ENCODE measurements at regions not wholly inside any gene's neighbourhood (a gene's known extent, or its start where the extent isn't known, plus 50 kb on each side); places are given as distances from the start of the nearest gene placed in this dataset.
"Not testable (repeated sequence)": the region's sequence is repeated elsewhere in the genome, so short reads cannot be mapped to it uniquely, and the experiment has no call there.

- no peak for DNase-seq
Observed at GRCh38 chr5:89601880-89602279, 718.9 kb upstream of the MEF2C start.

- DNase-seq, result no peak
Observed at GRCh38 chr5:89597878-89598277, 714.9 kb upstream of the MEF2C start.

GRCh38 chr5:89596821-89597220 lies 713.8 kb upstream of the MEF2C start:
- DNase-seq, result no peak

GRCh38 chr5:89595056-89595455 lies 712.1 kb upstream of the MEF2C start:
- no peak for DNase-seq

DNA sequence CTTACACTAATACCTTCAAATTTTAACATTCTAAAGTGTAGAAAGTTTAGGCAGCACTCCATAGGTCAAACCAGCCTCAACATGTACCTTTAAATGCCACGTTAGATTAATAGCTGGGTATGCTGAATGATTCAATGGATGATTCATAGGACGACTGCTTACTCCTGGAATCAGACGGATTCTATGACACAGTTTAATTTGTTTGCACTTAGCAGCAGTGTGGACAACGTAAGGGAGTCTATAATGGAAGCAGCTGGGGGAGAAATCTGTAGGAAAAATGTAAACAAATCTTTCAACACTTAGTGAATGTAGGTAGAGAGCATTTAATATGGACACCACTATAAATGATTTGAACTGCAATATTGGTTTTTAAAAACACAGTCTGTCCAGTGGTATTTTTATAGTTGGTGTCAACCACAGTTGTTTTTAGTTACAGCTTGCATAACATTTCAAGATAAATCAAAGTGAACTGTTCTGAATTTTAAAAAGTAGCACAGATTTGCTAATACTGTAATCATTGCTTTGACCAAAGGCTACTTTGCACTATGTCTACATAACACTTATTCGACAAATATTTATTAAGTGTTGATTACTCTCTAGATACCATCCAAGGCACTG lies 701.5 kb upstream of the MEF2C start:
- DNase-seq, result no peak

DNA sequence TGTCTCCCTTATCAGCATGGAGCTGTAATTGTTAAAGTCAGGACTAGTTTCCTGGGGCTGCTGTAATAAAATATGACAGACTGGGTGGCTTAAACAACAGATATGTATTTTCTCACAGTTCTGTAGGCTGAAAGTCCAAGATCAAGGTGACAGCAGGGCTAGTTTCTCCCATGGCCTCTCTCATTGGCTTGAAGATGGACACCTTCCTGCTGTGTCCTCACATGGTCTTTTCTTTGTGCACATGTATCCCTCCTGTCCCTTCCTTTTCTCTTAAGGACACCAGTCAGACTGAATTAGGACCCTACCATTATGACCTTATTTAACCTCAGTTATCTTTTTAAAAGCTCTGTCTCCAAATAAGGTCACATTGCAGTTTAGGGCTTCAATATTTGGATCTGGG lies 700.5 kb upstream of the MEF2C start:
- no peak for DNase-seq

- no peak for DNase-seq
Observed at GRCh38 chr5:89582768-89583339, 699.9 kb upstream of the MEF2C start.

- DNase-seq, result no peak
Observed at GRCh38 chr5:89580976-89581375, 698.0 kb upstream of the MEF2C start.

- no peak for DNase-seq
Observed at GRCh38 chr5:89575319-89575718, 692.3 kb upstream of the MEF2C start.

DNA sequence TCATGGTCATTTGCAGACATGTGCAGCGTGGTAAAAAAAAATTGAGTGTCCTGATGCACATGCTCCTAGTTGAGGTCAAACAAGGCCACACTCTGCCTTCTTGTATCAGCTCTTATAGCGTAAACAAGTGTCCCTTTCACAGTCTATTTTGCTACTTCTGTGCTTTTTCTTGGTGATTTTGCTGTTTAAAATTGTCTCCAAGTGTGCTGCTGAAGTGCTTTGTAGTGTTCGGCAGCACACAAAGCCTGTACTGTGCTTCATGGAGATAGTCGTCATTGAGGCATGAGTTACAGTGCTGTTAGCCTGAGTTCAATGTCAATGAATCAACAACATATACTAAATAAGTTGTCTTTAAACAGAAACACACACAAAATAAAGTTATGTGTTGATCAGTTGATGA lies 690.4 kb upstream of the MEF2C start:
- no peak for DNase-seq

DNA sequence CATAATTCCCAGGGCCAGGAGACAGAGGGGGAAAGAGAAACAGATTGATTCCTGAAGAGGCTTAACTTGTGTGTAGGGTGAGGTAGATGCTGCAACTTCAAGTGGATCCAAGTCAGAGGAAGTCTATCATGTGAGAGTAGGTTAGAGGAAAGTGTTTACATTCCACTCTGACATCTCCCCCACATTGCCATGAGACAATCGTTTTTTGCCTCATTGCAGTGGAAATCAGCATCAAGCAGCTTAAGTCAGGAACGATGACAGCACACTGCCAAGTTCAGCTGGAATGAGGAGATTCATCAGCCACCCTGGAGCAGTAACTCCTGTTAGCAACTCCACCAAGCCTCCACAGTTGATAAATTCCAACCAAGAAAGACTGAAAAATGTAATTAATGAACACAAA lies 689.7 kb upstream of the MEF2C start:
- no peak for DNase-seq

GRCh38 chr5:89570557-89570956 lies 687.6 kb upstream of the MEF2C start:
- DNase-seq, result no peak

DNA sequence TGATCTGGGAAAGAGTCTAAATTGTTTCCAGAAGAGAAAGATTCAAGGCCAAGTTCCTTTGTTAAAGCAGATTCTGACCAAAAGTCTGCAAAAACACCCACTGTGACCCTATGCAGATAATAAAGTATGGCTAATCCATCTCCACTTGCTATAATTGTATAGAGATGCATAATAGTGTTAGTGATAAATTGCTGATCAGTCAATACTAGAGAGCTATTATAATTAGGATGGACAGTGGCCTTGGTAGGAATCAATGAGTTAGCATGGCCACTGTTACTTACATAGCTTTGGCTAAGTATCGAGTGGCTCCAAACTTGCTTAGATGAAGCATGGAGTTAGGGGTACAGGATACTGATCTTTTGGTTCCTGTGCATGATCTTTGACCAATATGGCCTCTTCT lies 683.4 kb upstream of the MEF2C start:
- DNase-seq, result no peak

GRCh38 chr5:89560696-89561095 lies 677.7 kb upstream of the MEF2C start:
- no peak for DNase-seq

DNA sequence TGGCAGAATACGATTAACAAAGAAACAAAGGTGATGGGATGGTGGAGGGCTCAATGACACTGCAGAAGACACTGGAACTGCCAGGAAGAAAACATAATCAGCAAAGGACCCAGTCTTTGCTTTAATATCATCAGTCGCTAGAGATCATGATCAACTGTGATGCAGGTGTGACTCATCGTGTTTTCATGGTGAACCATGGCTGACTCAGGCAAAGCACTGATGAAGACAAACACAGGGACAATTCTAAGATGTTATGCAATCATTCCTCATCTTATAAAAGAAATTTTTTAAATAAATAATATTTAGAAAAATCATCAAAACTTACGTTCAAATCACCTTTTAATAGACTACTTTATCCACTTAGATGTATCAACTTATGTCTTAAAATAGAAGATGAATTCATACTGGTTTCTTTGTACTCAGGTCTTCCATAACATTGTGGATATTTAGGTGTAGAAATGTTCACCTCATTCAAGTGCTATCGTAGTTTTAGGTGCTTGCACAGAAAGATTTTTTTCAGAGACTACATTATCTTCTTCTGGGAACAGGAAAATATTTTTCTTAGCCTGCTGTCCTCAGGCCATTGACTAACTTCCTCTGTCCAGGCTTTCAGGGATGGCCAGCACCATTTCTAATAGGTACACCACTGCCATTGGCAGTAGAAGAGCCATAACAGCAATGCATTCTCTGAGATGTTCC lies 673.4 kb upstream of the MEF2C start:
- DNase-seq, result no peak

DNA sequence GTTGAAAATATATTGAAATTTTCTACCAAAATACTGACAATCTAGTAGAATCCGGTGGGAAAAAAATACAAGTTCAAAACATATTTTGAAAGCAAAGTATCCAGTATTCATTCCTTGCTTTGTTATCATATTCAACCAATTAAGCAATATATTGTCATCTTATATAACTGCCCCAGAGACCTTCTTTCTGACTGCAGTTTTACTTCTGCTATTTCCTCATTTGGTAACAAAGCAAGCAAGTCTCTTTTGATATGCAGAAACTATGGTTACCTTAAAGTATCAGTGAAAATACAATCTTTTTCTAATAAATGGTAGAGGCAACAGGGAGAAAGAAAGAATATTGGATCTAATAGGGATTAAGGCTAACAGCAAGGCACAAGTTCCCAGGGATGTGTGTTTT lies 663.7 kb upstream of the MEF2C start:
- DNase-seq, result no peak

DNA sequence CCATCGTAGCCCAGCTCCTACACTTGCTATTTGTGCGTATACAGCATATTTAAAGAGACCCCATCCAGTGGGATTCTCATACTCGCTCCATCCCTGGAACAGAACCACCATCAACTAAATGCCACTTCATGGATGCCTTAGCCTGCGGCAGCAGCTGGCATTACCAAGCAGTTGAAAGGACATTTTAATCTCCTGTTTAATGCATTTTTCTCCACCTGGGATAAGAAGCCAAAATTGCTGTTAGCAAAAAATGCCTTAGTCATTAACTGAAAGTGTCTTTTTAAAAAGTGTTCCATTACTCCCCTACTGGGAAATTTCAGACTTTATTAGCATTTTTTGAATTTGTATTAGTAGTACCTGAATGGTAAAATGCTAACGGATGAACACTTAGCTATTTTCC lies 662.6 kb upstream of the MEF2C start:
- DNase-seq, result no peak

DNA sequence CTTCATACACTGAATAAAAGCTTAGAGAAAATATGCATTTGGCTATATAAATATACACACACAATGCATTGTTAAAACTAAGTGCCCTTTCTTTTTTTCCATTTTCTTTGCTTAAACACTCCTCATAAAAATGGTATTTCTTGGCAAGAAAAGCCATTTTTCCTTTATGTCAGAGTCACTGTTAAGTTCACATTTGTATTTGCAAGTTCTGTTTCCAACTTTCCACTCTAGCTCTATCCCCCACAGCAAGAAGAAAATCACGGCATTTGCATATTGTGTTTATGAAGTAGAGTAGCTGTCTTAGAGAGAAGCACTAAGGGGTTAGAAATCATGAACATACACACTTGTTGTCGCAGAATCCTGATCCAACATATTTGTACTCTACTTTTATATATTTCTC lies 662.1 kb upstream of the MEF2C start:
- no peak for DNase-seq

DNA sequence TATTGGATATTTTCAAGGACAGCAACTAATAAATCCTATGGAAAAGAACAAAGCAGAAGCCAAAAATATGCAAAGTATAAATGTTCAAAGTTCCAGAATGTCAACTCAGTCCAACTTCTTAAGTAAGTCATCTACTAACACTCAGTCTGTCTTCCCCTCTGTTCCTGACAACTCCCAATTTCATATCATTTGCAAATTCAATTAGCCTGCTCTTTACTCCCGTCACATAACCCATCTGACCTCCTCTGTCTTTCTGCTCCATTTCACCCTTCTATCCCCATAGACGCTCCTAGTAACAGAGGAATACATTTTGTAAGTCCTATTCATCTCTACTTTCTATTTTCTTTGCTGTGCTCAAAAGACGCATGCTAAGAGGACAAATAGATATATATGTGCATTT lies 659.8 kb upstream of the MEF2C start:
- no peak for DNase-seq

DNA sequence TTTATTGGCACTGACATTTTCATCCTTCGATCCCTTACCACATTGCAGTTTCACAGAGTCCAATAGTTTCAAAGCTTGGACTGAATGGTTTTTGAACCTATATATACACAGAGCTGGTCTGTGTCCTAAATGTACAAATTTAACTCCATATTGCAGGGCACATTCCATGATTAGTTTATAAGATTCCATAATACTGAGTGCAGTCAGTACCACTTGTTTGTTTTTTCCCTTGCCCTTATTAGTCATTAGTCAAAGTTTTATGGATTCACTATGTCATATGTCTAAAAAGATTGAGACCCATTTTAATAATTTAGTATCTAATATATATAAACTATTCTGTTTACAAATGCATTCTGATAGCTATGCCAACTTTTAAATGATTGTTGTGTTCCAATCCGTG lies 654.8 kb upstream of the MEF2C start:
- no peak for DNase-seq

GRCh38 chr5:89536020-89536419 lies 653.0 kb upstream of the MEF2C start:
- DNase-seq, result no peak

GRCh38 chr5:89535411-89535810 lies 652.4 kb upstream of the MEF2C start:
- no peak for DNase-seq

DNA sequence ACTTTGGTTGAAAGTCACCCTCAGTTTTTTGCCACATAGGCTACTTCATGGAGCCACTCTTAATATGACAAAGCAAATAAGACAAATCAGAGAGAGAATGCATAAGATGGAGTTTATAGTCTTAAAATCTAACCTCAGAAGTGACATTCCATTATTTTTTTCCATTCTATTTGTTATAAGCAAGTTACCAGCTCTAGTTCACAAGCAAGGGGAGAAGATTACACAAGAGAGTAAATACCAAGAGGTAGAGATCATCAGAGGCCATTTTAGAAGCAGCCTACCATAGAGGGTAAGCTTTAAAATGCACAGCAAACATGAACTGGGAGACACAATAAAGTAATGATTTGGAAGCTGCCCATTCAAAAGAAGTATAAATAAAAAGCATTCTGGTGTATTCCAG lies 651.3 kb upstream of the MEF2C start:
- DNase-seq, result no peak

DNA sequence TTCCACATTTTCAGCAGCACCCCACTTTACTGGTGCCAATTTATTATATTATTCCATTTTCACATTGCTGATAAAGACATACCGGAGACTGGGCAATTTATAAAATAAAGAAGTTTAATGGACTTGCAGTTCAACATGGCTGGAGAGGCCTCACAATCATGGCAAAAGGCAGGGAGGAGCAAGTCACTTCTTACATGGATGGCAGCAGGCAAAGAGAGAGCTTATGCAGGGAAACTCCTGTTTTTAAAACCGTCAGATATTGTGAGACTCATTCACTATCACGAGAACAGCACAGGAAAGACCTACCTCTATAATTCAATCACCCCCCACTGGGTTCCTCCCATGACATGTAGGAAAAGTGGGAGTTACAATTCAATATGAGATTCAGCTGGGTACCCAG lies 641.8 kb upstream of the MEF2C start:
- no peak for DNase-seq

DNA sequence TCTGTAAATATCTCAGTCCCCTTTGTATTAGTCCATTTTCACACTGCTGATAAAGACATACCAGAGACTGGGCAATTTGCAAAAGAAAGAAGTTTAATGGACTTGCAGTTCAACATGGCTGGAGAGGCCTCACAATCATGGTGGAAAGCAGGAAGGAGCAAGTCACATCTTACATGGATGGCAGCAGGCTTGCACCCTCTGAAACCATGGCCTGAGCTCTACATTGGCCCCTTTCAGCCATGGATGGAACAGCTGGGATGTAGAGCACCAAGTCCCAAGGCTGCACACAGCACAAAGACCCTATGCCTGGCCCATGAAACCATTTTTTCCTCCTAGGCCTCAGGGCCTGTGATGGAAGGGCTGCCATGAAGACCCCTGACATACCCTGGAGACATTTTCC lies 640.9 kb upstream of the MEF2C start:
- not testable (repeated sequence) for DNase-seq

All from NCI-H1048 (cell line).